ENCODE measurements at regions not wholly inside any gene's neighbourhood (a gene's known extent, or its start where the extent isn't known, plus 50 kb on each side); places are given as distances from the start of the nearest gene placed in this dataset.

DNA sequence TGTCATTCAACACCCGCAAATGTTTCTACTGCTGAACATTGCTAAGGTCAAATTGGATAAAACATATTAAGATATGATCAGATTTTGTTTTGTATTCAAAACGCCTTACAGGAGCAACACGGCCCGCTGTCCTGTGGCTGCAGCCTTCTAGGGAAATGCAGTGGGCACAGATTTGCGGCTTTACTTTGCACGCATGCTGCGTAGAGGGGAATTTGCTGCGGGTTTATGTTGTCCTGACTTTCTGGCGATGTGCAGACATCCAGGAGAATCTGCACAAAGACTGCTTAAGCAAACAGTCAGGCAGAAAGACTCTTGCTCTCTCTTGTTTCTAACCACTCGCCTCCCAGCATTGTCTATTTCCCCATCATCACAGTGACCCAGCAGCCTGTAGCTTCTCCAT lies 88.3 kb downstream of the LRRC30 start:
- Histone ChIP-seq H4K8ac (replicated peaks; ENCODE audit: insufficient read length, low read depth, low read length) (no peak overlapping the region), H3K23me2 (ENCODE audit: insufficient read length, low read depth, low read length, poor library complexity, severe bottlenecking) (no peaks in the 10 kb centered on the region), H3K79me1 (ENCODE audit: insufficient read depth, low read depth, low read length, poor library complexity, severe bottlenecking) (no peaks in the 10 kb centered on the region), H3K23ac (ENCODE audit: insufficient read length, low read depth, low read length) (no peak overlapping the region), H3K79me2 (ENCODE audit: insufficient read depth, low read length) (no peaks in the 10 kb centered on the region), H2BK15ac (ENCODE audit: low read depth, low read length) (no peak overlapping the region), H3K18ac (ENCODE audit: insufficient read length, low read depth, low read length) (no peak overlapping the region), H2BK120ac (ENCODE audit: low read depth, low read length, poor library complexity, severe bottlenecking) (no peak overlapping the region), H3K4me1 (ENCODE audit: insufficient read depth, low read length) (no peaks in the 10 kb centered on the region), H3K9me3 (ENCODE audit: control insufficient read depth, low read depth, low read length) (no peaks in the 10 kb centered on the region), H3K27me3 (ENCODE audit: insufficient read depth, low read length) (no peaks in the 10 kb centered on the region), H4K20me1 (ENCODE audit: control insufficient read depth, insufficient read depth, insufficient read length) (no peaks in the 10 kb centered on the region), H2AK5ac (ENCODE audit: insufficient read length, low read length) (no peak overlapping the region), H2BK5ac (ENCODE audit: insufficient read length, low read length) (no peak overlapping the region), H2AFZ (ENCODE audit: low read length) (no peak overlapping the region), H3K4ac (ENCODE audit: low read depth, low read length) (no peak overlapping the region), H4K5ac (ENCODE audit: insufficient read length, low read depth, low read length) (no peak overlapping the region), H3K14ac (ENCODE audit: insufficient read depth, low read length) (no peak overlapping the region), H4K91ac (ENCODE audit: insufficient read length, low read depth, low read length) (no peak overlapping the region), H3K9ac (ENCODE audit: extremely low read depth, insufficient read length, low read length) (no peak overlapping the region), H3K27ac (ENCODE audit: insufficient read length, low read depth, low read length) (no peak overlapping the region), H3K56ac (ENCODE audit: insufficient read length, low read depth, low read length) (no peak overlapping the region), H2BK20ac (ENCODE audit: low read depth, low read length, poor library complexity, severe bottlenecking) (no peak overlapping the region), H2BK12ac (ENCODE audit: insufficient read length, low read depth, low read length) (no peak overlapping the region), H3K4me2 (ENCODE audit: insufficient read depth, insufficient read length, low read length) (no peak overlapping the region), H3T11ph (ENCODE audit: low read length) (no peak overlapping the region)
- Mint-ChIP-seq H3K36me3 (ENCODE audit: insufficient read depth in 1 of 3, low read depth in 3 of 3) (no peaks in the 10 kb centered on the region), H3K27ac (no peak overlapping the region), H3K27me3 (ENCODE audit: low read depth) (no peaks in the 10 kb centered on the region; the same call in 1 of the 2 replicates), H3K4me3 (no peak overlapping the region), H3K9me3 (no peaks in the 10 kb centered on the region), H3K4me1 (peaks cover 1 to 3% of the 10 kb centered on the region in 2 experiments)
- DNase-seq: no peak
- no CpG with 5 or more reads among the region's 10 CpGs for WGBS (ENCODE audit: extremely low coverage, insufficient read length, low lambda C conversion rate)
- TF ChIP-seq, protein P1, sequence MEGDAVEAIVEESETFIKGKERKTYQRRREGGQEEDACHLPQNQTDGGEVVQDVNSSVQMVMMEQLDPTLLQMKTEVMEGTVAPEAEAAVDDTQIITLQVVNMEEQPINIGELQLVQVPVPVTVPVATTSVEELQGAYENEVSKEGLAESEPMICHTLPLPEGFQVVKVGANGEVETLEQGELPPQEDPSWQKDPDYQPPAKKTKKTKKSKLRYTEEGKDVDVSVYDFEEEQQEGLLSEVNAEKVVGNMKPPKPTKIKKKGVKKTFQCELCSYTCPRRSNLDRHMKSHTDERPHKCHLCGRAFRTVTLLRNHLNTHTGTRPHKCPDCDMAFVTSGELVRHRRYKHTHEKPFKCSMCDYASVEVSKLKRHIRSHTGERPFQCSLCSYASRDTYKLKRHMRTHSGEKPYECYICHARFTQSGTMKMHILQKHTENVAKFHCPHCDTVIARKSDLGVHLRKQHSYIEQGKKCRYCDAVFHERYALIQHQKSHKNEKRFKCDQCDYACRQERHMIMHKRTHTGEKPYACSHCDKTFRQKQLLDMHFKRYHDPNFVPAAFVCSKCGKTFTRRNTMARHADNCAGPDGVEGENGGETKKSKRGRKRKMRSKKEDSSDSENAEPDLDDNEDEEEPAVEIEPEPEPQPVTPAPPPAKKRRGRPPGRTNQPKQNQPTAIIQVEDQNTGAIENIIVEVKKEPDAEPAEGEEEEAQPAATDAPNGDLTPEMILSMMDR (conservative IDR thresholded peaks at IDR 0.05): no peak

Measured in H9 (cell line).